K562 (cell line): ENCODE measurements at regions not wholly inside any gene's neighbourhood (a gene's known extent, or its start where the extent isn't known, plus 50 kb on each side); places are given as distances from the start of the nearest gene placed in this dataset.

Experiments used
- ATF1 ChIP-seq, 2 experiments: fragments of 450-650 bp in 1 of 2; IDR thresholded peaks; 2 replicates each; pipeline ENCODE4 v1.6.1; 2016; ENCODE audit warnings: missing compliant biosample characterization in 1 of 2, missing genetic modification characterization in 1 of 2
- CBFA2T3 ChIP-seq: fragments of 450-650 bp; IDR thresholded peaks from 2 replicates; pipeline ENCODE4 v1.6.1; 2017
- CBX3 ChIP-seq, 2 experiments: IDR thresholded peaks; 1 replicate in 1 of 2; 2 replicates in 1 of 2; pipeline ENCODE4 v1.6.1; 2012; ENCODE audit warnings: inconsistent platforms in 2 of 2, low read length in 2 of 2, borderline replicate concordance in 1 of 2, control low read depth in 1 of 2
- CCNT2 ChIP-seq: IDR thresholded peaks from 2 replicates; pipeline ENCODE4 v1.6.1; 2011; ENCODE audit warnings: borderline replicate concordance, low read depth, mild to moderate bottlenecking, moderate library complexity, mixed read lengths, low read length; ENCODE audit not compliant: insufficient read length; ENCODE audit errors: extremely low read depth
- EP400 ChIP-seq: fragments of 450-650 bp; IDR thresholded peaks from 2 replicates; pipeline ENCODE4 v1.6.1; 2017; ENCODE audit warnings: antibody characterized with exemption, mild to moderate bottlenecking, moderate library complexity
- ETV1 ChIP-seq: fragments of 450-650 bp; conservative IDR thresholded peaks from 2 replicates; pipeline ENCODE4 v1.6.1; 2016; ENCODE audit warnings: missing genetic modification characterization, control low read depth, low read depth, missing compliant biosample characterization
- FOXK2 ChIP-seq, 2 experiments: fragments of 450-650 bp; IDR thresholded peaks in 1 of 2; conservative IDR thresholded peaks in 1 of 2; 2 replicates each; pipeline ENCODE4 v1.6.1; 2016; ENCODE audit warnings: low read depth in 2 of 2, mild to moderate bottlenecking in 1 of 2
- LEF1 ChIP-seq: fragments of 450-650 bp; IDR thresholded peaks from 2 replicates; pipeline ENCODE4 v1.6.1; 2016; ENCODE audit warnings: mild to moderate bottlenecking
- MYBL2 ChIP-seq, 2 experiments: fragments of 450-650 bp in 1 of 2; sonication (generic) in 1 of 2; formaldehyde crosslinking in 1 of 2; IDR thresholded peaks; 2 replicates each; pipeline versions ENCODE4 v1.6.1 to v1.8.1; 2017 to 2022; ENCODE audit warnings: borderline replicate concordance in 1 of 2, inconsistent platforms in 1 of 2, low read depth in 1 of 2, mild to moderate bottlenecking in 1 of 2, missing genetic modification reagents in 1 of 2, moderate library complexity in 1 of 2
- POLR2B ChIP-seq: fragments of 450-650 bp; IDR thresholded peaks from 2 replicates; pipeline ENCODE4 v1.6.1; 2018; ENCODE audit warnings: low read depth; ENCODE audit not compliant: partially characterized antibody
- SAP30 ChIP-seq: fragments of 200-600 bp; sonication (generic); IDR thresholded peaks from 2 replicates; pipeline ENCODE4 v1.6.1; 2012; ENCODE audit warnings: borderline replicate concordance, low read depth, mild to moderate bottlenecking, moderate library complexity, low read length, control low read depth, inconsistent platforms; ENCODE audit not compliant: insufficient read depth, poor library complexity, severe bottlenecking
- SMARCA4 ChIP-seq: fragments of 450-650 bp; IDR thresholded peaks from 2 replicates; pipeline ENCODE4 v1.6.1; 2016
- SMARCE1 ChIP-seq: fragments of 450-650 bp; IDR thresholded peaks from 2 replicates; pipeline ENCODE4 v1.7.1; 2016; ENCODE audit warnings: mild to moderate bottlenecking
- ZBED1 ChIP-seq: IDR thresholded peaks from 2 replicates; pipeline ENCODE4 v1.6.1; 2014
- ZFX ChIP-seq: sonication (generic); formaldehyde crosslinking; IDR thresholded peaks from 2 replicates; pipeline ENCODE4 v1.8.0; 2022; ENCODE audit warnings: mild to moderate bottlenecking, missing genetic modification reagents, moderate library complexity
- ZNF57 ChIP-seq: fragments of 450-650 bp; formaldehyde crosslinking; IDR thresholded peaks from 2 replicates; pipeline ENCODE4 v1.4.0; 2020; ENCODE audit warnings: mild to moderate bottlenecking, moderate library complexity
- ZNF766 ChIP-seq: fragments of 200-800 bp; sonication (Bioruptor generic); conservative IDR thresholded peaks from 2 replicates; pipeline ENCODE4 v1.6.1; 2016; ENCODE audit warnings: missing genetic modification characterization, missing compliant biosample characterization
- TF ChIP-seq, protein P1 (sequence below): fragments of 250-450 bp; sonication (Bioruptor Pico); IDR thresholded peaks from 2 replicates; pipeline ENCODE4 v1.4.0; 2020; ENCODE audit warnings: mild to moderate bottlenecking, moderate library complexity
- TF ChIP-seq, protein P2 (sequence below): fragments of 450-650 bp; IDR thresholded peaks from 2 replicates; pipeline ENCODE4 v1.6.1; 2017; ENCODE audit warnings: mild to moderate bottlenecking, moderate library complexity
- TF ChIP-seq, protein P3 (sequence below): fragments of 450-650 bp; IDR thresholded peaks from 2 replicates; pipeline ENCODE4 v1.6.1; 2016; ENCODE audit warnings: low read depth, mild to moderate bottlenecking, moderate library complexity
- TF ChIP-seq, protein P4 (sequence below): sonication (generic); formaldehyde crosslinking; IDR thresholded peaks from 2 replicates; pipeline ENCODE4 v1.8.0; 2022; ENCODE audit warnings: mild to moderate bottlenecking, missing genetic modification reagents

- TF ChIP-seq, protein P1, sequence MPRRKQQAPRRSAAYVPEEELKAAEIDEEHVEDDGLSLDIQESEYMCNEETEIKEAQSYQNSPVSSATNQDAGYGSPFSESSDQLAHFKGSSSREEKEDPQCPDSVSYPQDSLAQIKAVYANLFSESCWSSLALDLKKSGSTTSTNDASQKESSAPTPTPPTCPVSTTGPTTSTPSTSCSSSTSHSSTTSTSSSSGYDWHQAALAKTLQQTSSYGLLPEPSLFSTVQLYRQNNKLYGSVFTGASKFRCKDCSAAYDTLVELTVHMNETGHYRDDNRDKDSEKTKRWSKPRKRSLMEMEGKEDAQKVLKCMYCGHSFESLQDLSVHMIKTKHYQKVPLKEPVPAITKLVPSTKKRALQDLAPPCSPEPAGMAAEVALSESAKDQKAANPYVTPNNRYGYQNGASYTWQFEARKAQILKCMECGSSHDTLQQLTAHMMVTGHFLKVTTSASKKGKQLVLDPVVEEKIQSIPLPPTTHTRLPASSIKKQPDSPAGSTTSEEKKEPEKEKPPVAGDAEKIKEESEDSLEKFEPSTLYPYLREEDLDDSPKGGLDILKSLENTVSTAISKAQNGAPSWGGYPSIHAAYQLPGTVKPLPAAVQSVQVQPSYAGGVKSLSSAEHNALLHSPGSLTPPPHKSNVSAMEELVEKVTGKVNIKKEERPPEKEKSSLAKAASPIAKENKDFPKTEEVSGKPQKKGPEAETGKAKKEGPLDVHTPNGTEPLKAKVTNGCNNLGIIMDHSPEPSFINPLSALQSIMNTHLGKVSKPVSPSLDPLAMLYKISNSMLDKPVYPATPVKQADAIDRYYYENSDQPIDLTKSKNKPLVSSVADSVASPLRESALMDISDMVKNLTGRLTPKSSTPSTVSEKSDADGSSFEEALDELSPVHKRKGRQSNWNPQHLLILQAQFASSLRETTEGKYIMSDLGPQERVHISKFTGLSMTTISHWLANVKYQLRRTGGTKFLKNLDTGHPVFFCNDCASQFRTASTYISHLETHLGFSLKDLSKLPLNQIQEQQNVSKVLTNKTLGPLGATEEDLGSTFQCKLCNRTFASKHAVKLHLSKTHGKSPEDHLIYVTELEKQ (CRISPR knock-in tag), result no peak
- TF ChIP-seq POLR2B, result no peak
- no peak for TF ChIP-seq ZNF57 (CRISPR knock-in tag)
- peak; percentile 84 for TF ChIP-seq SMARCE1
- no peak for TF ChIP-seq ZBED1
- TF ChIP-seq, protein P2, sequence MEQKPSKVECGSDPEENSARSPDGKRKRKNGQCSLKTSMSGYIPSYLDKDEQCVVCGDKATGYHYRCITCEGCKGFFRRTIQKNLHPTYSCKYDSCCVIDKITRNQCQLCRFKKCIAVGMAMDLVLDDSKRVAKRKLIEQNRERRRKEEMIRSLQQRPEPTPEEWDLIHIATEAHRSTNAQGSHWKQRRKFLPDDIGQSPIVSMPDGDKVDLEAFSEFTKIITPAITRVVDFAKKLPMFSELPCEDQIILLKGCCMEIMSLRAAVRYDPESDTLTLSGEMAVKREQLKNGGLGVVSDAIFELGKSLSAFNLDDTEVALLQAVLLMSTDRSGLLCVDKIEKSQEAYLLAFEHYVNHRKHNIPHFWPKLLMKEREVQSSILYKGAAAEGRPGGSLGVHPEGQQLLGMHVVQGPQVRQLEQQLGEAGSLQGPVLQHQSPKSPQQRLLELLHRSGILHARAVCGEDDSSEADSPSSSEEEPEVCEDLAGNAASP, result no peak
- TF ChIP-seq ATF1 (CRISPR knock-in tag; IDR thresholded peaks at IDR 0.05), result no peak
- TF ChIP-seq ATF1 (tag; IDR thresholded peaks at IDR 0.05), result peak; percentile 72
- TF ChIP-seq, protein P3, sequence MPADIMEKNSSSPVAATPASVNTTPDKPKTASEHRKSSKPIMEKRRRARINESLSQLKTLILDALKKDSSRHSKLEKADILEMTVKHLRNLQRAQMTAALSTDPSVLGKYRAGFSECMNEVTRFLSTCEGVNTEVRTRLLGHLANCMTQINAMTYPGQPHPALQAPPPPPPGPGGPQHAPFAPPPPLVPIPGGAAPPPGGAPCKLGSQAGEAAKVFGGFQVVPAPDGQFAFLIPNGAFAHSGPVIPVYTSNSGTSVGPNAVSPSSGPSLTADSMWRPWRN, result peak; percentile 41; the same call in 1 of the 2 replicates
- TF ChIP-seq FOXK2 (conservative IDR thresholded peaks at IDR 0.05 in 1 of 2, IDR thresholded peaks at IDR 0.05 in 1 of 2; ENCODE audit: low read depth in 2 of 2), result peak; percentile 82 to 84; a peak in 3 of 4 replicates
- TF ChIP-seq SMARCA4, result peak; percentile 79
- TF ChIP-seq, protein P4, sequence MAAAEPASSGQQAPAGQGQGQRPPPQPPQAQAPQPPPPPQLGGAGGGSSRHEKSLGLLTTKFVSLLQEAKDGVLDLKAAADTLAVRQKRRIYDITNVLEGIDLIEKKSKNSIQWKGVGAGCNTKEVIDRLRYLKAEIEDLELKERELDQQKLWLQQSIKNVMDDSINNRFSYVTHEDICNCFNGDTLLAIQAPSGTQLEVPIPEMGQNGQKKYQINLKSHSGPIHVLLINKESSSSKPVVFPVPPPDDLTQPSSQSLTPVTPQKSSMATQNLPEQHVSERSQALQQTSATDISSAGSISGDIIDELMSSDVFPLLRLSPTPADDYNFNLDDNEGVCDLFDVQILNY (CRISPR knock-in tag), result no peak
- TF ChIP-seq LEF1, result peak; percentile 67; the same call in 1 of the 2 replicates
- TF ChIP-seq EP400, result peak; percentile 38; the same call in 1 of the 2 replicates
- peak; percentile 61; the same call in 1 of the 2 replicates for TF ChIP-seq ZNF766
- peak; percentile 70 for TF ChIP-seq MYBL2 (IDR thresholded peaks at IDR 0.05; ENCODE audit: low read depth)
- no peak for TF ChIP-seq MYBL2 (CRISPR knock-in tag; IDR thresholded peaks at IDR 0.05; ENCODE audit: borderline replicate concordance)
- peak; percentile 65 for TF ChIP-seq CBFA2T3
- 0 out of 2 replicates have a peak, but pooled peaks have one; percentile 9 for TF ChIP-seq ETV1
- no peak for TF ChIP-seq SAP30
- no peak for TF ChIP-seq CBX3 (IDR thresholded peaks at IDR 0.05; ENCODE audit: borderline replicate concordance in 1 of 2, low read length in 2 of 2)
- TF ChIP-seq CCNT2, result peak; percentile 77
- TF ChIP-seq ZFX (CRISPR knock-in tag), result no peak
Observed at GRCh38 chr4:80134936-80135701, 62.1 kb upstream of the ANTXR2 start (continued).
